CD4-positive, alpha-beta T cell (primary cell): ENCODE measurements at regions not wholly inside any gene's neighbourhood (a gene's known extent, or its start where the extent isn't known, plus 50 kb on each side); places are given as distances from the start of the nearest gene placed in this dataset.

Source experiments
- ATAC-seq: fragments of 200-7000 bp; cut with Tn5 transposase; one replicate; pipeline ENCODE4 v1.10.0; 2022; ENCODE audit warnings: mild to moderate bottlenecking; ENCODE audit not compliant: poor library complexity
- CTCF ChIA-PET: fragments of 350-600 bp; sonication (Branson Sonifier 250); formaldehyde crosslinking; loops from one replicate; lab custom pipeline; 2021; ENCODE audit warnings: antibody characterized with exemption, inconsistent platforms; lab: Charles Lee
- POLR2A ChIA-PET: fragments of 350-600 bp; sonication (Branson Sonifier 250); formaldehyde crosslinking; loops from one replicate; lab custom pipeline; 2021; ENCODE audit warnings: antibody characterized with exemption, inconsistent platforms; lab: Charles Lee
- DNase-seq, 14 experiments: peaks; one replicate each; pipeline ENCODE4 v3.0.0-alpha.2; 2013 to 2020; ENCODE audit warnings: mixed read lengths in 2 of 14
- H3K27ac ChIP-seq, 2 donors: one replicate each; pipeline versions ENCODE4 v1.5.1 to v1.7.0; 2013; ENCODE audit warnings: low read length in 2 of 2, low read depth in 1 of 2, mild to moderate bottlenecking in 1 of 2
- H3K27me3 ChIP-seq, 2 experiments: 1 replicate in 1 of 2; 2 replicates in 1 of 2; pipeline versions ENCODE4 v1.6.1 to v1.7.0; 2013; ENCODE audit warnings: low read length in 2 of 2, control low read depth in 1 of 2, mild to moderate bottlenecking in 1 of 2, moderate library complexity in 1 of 2; ENCODE audit not compliant: insufficient read depth in 2 of 2, control insufficient read depth in 1 of 2
- H3K36me3 ChIP-seq: one replicate; pipeline ENCODE4 v1.6.1; 2013; ENCODE audit warnings: low read length, control low read depth; ENCODE audit not compliant: insufficient read depth
- H3K4me1 ChIP-seq: one replicate; pipeline ENCODE4 v1.6.1; 2013; ENCODE audit warnings: low read length, control low read depth; ENCODE audit not compliant: insufficient read depth
- H3K4me3 ChIP-seq: one replicate; pipeline ENCODE4 v1.5.1; 2013; ENCODE audit warnings: mild to moderate bottlenecking, low read length, moderate library complexity
- H3K9me3 ChIP-seq, 2 experiments: 1 replicate in 1 of 2; 2 replicates in 1 of 2; pipeline versions ENCODE4 v1.6.1 to v1.7.0; 2013; ENCODE audit warnings: low read length in 2 of 2, mild to moderate bottlenecking in 2 of 2, control low read depth in 1 of 2, moderate library complexity in 1 of 2; ENCODE audit not compliant: control insufficient read depth in 1 of 2, insufficient read depth in 1 of 2
- H3K27ac Mint-ChIP-seq: one replicate; pipeline ENCODE4 v1.8.0; 2020; ENCODE audit warnings: mixed read lengths
- H3K27me3 Mint-ChIP-seq: one replicate; pipeline ENCODE4 v1.8.0; 2021; ENCODE audit warnings: mixed read lengths
- H3K36me3 Mint-ChIP-seq: one replicate; pipeline ENCODE4 v1.8.0; 2021; ENCODE audit warnings: low read depth, mixed read lengths
- H3K4me1 Mint-ChIP-seq: one replicate; pipeline ENCODE4 v1.8.0; 2021; ENCODE audit warnings: low read depth, mixed read lengths
- H3K4me3 Mint-ChIP-seq: one replicate; pipeline ENCODE4 v1.8.0; 2020; ENCODE audit warnings: mild to moderate bottlenecking, mixed read lengths
- H3K9me3 Mint-ChIP-seq: one replicate; pipeline ENCODE4 v1.8.0; 2020; ENCODE audit warnings: mixed read lengths
- CTCF ChIP-seq: fragments of 200-600 bp; IDR thresholded peaks from one replicate; pipeline ENCODE4 v1.8.0; 2022; ENCODE audit warnings: antibody characterized with exemption, mild to moderate bottlenecking
- intact Hi-C, 2 experiments: fragments of 100-400 bp; cut with DNase I in 1 of 2; cut with micrococcal nuclease in 1 of 2; formaldehyde crosslinking; loops; one replicate each; pipeline versions ENCODE4 v1.15.1 to v1.9.0; 2023 to 2025; cut with DNase I, micrococcal nuclease

GRCh38 chr13:55948175-55948574 is 1192.5 kb upstream of the PRR20A start:
- Histone ChIP-seq H3K36me3 (no peaks in the 10 kb centered on the region), H3K4me3 (no peak overlapping the region), H3K4me1 (no peaks in the 10 kb centered on the region), H3K9me3 (peaks cover 0 to 15% of the 10 kb centered on the region in 2 experiments), H3K27ac (no peak overlapping the region), H3K27me3 (no peaks in the 10 kb centered on the region)
- Mint-ChIP-seq H3K27me3 (no peaks in the 10 kb centered on the region), H3K4me1 (no peaks in the 10 kb centered on the region), H3K4me3 (no peak overlapping the region), H3K9me3 (peaks cover 16% of the 10 kb centered on the region), H3K27ac (no peak overlapping the region), H3K36me3 (no peaks in the 10 kb centered on the region)
- ATAC-seq (no peak), DNase-seq (no peak)
- ChIA-PET CTCF (no interaction called here), POLR2A (no interaction called here)
- intact Hi-C loops: no loop called here
- no peak for TF ChIP-seq CTCF

- Histone ChIP-seq H3K9me3 (peaks cover 5 to 10% of the 10 kb centered on the region in 2 experiments), H3K36me3 (no peaks in the 10 kb centered on the region), H3K4me3 (no peak overlapping the region), H3K27ac (no peak overlapping the region), H3K27me3 (no peaks in the 10 kb centered on the region), H3K4me1 (no peaks in the 10 kb centered on the region)
- TF ChIP-seq CTCF: no peak
- ChIA-PET CTCF (no interaction called here), POLR2A (no interaction called here)
- no peak for ATAC-seq
- H3K36me3 Mint-ChIP-seq: no peaks in the 10 kb centered on the region
- no peaks in the 10 kb centered on the region for H3K27me3 Mint-ChIP-seq
- H3K9me3 Mint-ChIP-seq: peaks cover 12% of the 10 kb centered on the region
- no peak overlapping the region for H3K4me3 Mint-ChIP-seq
- H3K4me1 Mint-ChIP-seq: no peaks in the 10 kb centered on the region
- no peak for DNase-seq
- intact Hi-C loops: no loop called here
- no peak overlapping the region for H3K27ac Mint-ChIP-seq
These were observed 1176.8 kb upstream of the PRR20A start for GRCh38 chr13:55963934-55964333.

- Histone ChIP-seq H3K4me3 (no peak overlapping the region), H3K9me3 (peaks cover 5 to 10% of the 10 kb centered on the region in 2 experiments), H3K36me3 (no peaks in the 10 kb centered on the region), H3K27me3 (no peaks in the 10 kb centered on the region), H3K4me1 (no peaks in the 10 kb centered on the region), H3K27ac (no peak overlapping the region)
- H3K4me1 Mint-ChIP-seq: no peaks in the 10 kb centered on the region
- intact Hi-C loops: no loop called here
- ATAC-seq: no peak
- POLR2A ChIA-PET: no interaction called here
- H3K27ac Mint-ChIP-seq: no peak overlapping the region
- H3K27me3 Mint-ChIP-seq: no peaks in the 10 kb centered on the region
- TF ChIP-seq CTCF: no peak
- H3K36me3 Mint-ChIP-seq: no peaks in the 10 kb centered on the region
- H3K4me3 Mint-ChIP-seq: no peak overlapping the region
- no peak for DNase-seq
- H3K9me3 Mint-ChIP-seq: peaks cover 13% of the 10 kb centered on the region
- CTCF ChIA-PET: no interaction called here
These were observed 1173.7 kb upstream of the PRR20A start for GRCh38 chr13:55967055-55967454.
